Tibial artery (tissue), 4 donors: ENCODE measurements at regions not wholly inside any gene's neighbourhood (a gene's known extent, or its start where the extent isn't known, plus 50 kb on each side); places are given as distances from the start of the nearest gene placed in this dataset.

Source experiments
- DNase-seq, 2 donors: peaks; one replicate each; pipeline ENCODE4 v3.0.0-alpha.2; 2019
- H3K27ac ChIP-seq, 2 donors: fragments of 200-600 bp; sonication (generic) in 1 of 2; 1 replicate in 1 of 2; 2 replicates in 1 of 2; pipeline ENCODE4 v1.5.1; 2018 to 2019; ENCODE audit warnings: mild to moderate bottlenecking in 1 of 2
- H3K27me3 ChIP-seq, 2 donors: fragments of 200-600 bp; sonication (generic) in 1 of 2; one replicate each; pipeline versions ENCODE4 v1.5.1 to v1.6.0; 2016 to 2019
- H3K36me3 ChIP-seq, 3 donors: fragments of 200-600 bp; sonication (generic) in 2 of 3; one replicate each; pipeline ENCODE4 v1.5.1; 2016 to 2019; ENCODE audit warnings: mild to moderate bottlenecking in 2 of 3
- H3K4me1 ChIP-seq, 4 donors: fragments of 200-600 bp; sonication (generic) in 2 of 4; 1 replicate in 3 of 4; 2 replicates in 1 of 4; pipeline ENCODE4 v1.5.1; 2016 to 2019
- H3K4me3 ChIP-seq, 2 donors: fragments of 200-600 bp; sonication (generic) in 1 of 2; 1 replicate in 1 of 2; 2 replicates in 1 of 2; pipeline ENCODE4 v1.5.1; 2018 to 2019; ENCODE audit warnings: mild to moderate bottlenecking in 2 of 2
- H3K9me3 ChIP-seq, 3 donors: fragments of 200-600 bp; sonication (generic) in 1 of 3; one replicate each; pipeline ENCODE4 v1.5.1; 2016 to 2019
- CTCF ChIP-seq, 2 experiments: fragments of 200-600 bp in 1 of 2; fragments of 450-650 bp in 1 of 2; IDR thresholded peaks; one replicate each; pipeline ENCODE4 v1.5.1; 2017 to 2019; ENCODE audit warnings: antibody characterized with exemption in 2 of 2, mild to moderate bottlenecking in 1 of 2, moderate library complexity in 1 of 2
- intact Hi-C: fragments of 100-400 bp; cut with DNase I; formaldehyde crosslinking; loops from one replicate; pipeline ENCODE4 v1.15.0; 2023; ENCODE audit warnings: low total_unique reads

GRCh38 chr18:51514128-51514527, 316.6 kb upstream of the MEX3C start:
- no peaks in the 10 kb centered on the region for H3K4me1 ChIP-seq
- no peak for TF ChIP-seq CTCF (IDR thresholded peaks at IDR 0.05)
- H3K36me3 ChIP-seq, result no peaks in the 10 kb centered on the region
- intact Hi-C loops, result no loop called here
- no peaks in the 10 kb centered on the region for H3K27me3 ChIP-seq
- DNase-seq, result no peak
- H3K9me3 ChIP-seq, result no peaks in the 10 kb centered on the region
- no peak overlapping the region for H3K4me3 ChIP-seq
- H3K27ac ChIP-seq, result no peak overlapping the region

GRCh38 chr18:51516478-51517038, 319.1 kb upstream of the MEX3C start:
- no peak for TF ChIP-seq CTCF (IDR thresholded peaks at IDR 0.05)
- intact Hi-C loops, result no loop called here
- Histone ChIP-seq H3K27me3 (no peaks in the 10 kb centered on the region), H3K4me1 (no peaks in the 10 kb centered on the region), H3K27ac (no peak overlapping the region), H3K9me3 (no peaks in the 10 kb centered on the region), H3K4me3 (no peak overlapping the region), H3K36me3 (no peaks in the 10 kb centered on the region)
- DNase-seq, result no peak

GRCh38 chr18:51519571-51519970, 322.1 kb upstream of the MEX3C start:
- H3K4me3 ChIP-seq, result no peak overlapping the region
- no peaks in the 10 kb centered on the region for H3K9me3 ChIP-seq
- intact Hi-C loops, result no loop called here
- H3K4me1 ChIP-seq, result no peaks in the 10 kb centered on the region
- no peak for TF ChIP-seq CTCF (IDR thresholded peaks at IDR 0.05)
- no peaks in the 10 kb centered on the region for H3K27me3 ChIP-seq
- no peaks in the 10 kb centered on the region for H3K36me3 ChIP-seq
- no peak for DNase-seq
- no peak overlapping the region for H3K27ac ChIP-seq

GRCh38 chr18:51520676-51521180, 323.2 kb upstream of the MEX3C start:
- Histone ChIP-seq H3K36me3 (no peaks in the 10 kb centered on the region), H3K9me3 (no peaks in the 10 kb centered on the region), H3K27me3 (no peaks in the 10 kb centered on the region), H3K27ac (no peak overlapping the region), H3K4me1 (no peaks in the 10 kb centered on the region), H3K4me3 (no peak overlapping the region)
- intact Hi-C loops, result no loop called here
- no peak for DNase-seq
- TF ChIP-seq CTCF (IDR thresholded peaks at IDR 0.05), result no peak

GRCh38 chr18:51522338-51522737, 324.9 kb upstream of the MEX3C start:
- Histone ChIP-seq H3K36me3 (no peaks in the 10 kb centered on the region), H3K4me1 (no peaks in the 10 kb centered on the region), H3K27me3 (no peaks in the 10 kb centered on the region), H3K9me3 (no peaks in the 10 kb centered on the region), H3K4me3 (no peak overlapping the region), H3K27ac (no peak overlapping the region)
- TF ChIP-seq CTCF (IDR thresholded peaks at IDR 0.05), result no peak
- intact Hi-C loops, result no loop called here
- no peak for DNase-seq

GRCh38 chr18:51522821-51523220, 325.3 kb upstream of the MEX3C start:
- H3K27ac ChIP-seq, result no peak overlapping the region
- no peak for TF ChIP-seq CTCF (IDR thresholded peaks at IDR 0.05)

More at GRCh38 chr18:51522821-51523220, 325.3 kb upstream of the MEX3C start:
- Histone ChIP-seq H3K4me3 (no peak overlapping the region), H3K36me3 (no peaks in the 10 kb centered on the region), H3K27me3 (no peaks in the 10 kb centered on the region), H3K4me1 (no peaks in the 10 kb centered on the region), H3K9me3 (no peaks in the 10 kb centered on the region)
- no peak for DNase-seq
- intact Hi-C loops, result no loop called here
